NCI-H345 treated with DMSO at 0.1 percent for 48 hours (cell line): ENCODE measurements at regions not wholly inside any gene's neighbourhood (a gene's known extent, or its start where the extent isn't known, plus 50 kb on each side); places are given as distances from the start of the nearest gene placed in this dataset.

Experiments
- DNase-seq: peaks from one replicate; lab custom pipeline; 2025; ENCODE audit not compliant: unreplicated experiment; lab: John Stamatoyannopoulos, UW

DNA sequence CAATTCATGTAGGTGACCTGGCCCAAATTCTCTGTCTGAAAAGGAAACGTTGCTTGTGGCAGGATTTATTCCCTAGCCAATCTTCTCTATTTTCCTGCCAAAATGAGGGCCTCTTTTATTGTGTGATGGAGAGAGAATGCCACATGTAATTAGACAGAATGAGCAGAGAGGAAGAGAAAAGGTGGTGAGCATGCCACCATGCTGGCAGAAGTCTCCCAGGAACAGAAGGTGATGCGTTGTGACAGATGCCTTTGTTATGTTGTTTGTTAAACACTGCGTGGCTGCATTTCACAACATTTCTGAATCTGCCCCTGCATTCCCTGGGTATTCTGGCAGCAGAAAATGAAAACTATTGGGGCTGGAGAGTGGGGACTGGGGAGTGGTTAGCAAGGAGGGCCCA, 577.6 kb downstream of the TLR4 start:
- no peak for DNase-seq

- no peak for DNase-seq
Observed at GRCh38 chr9:118283488-118283887, 579.3 kb downstream of the TLR4 start.

DNA sequence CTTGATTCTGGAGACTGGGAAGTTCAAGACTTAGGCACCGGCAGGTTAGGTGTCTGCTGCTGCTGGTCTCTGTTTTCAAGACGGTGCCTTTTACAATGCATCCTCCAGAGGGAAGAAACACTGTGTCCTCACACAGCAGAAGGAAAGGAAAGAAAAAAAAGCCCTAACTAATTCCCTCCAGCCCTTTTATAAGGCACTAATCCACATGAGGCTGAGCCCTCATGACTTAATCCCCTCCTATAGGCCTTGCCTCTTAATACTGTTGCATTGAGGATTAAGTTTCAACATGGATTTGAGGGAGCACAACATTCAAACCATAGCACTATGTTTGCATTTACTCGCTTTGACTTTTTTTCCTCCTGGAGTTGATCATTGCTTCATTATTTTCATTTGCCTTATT, 585.9 kb downstream of the TLR4 start:
- no peak for DNase-seq

DNA sequence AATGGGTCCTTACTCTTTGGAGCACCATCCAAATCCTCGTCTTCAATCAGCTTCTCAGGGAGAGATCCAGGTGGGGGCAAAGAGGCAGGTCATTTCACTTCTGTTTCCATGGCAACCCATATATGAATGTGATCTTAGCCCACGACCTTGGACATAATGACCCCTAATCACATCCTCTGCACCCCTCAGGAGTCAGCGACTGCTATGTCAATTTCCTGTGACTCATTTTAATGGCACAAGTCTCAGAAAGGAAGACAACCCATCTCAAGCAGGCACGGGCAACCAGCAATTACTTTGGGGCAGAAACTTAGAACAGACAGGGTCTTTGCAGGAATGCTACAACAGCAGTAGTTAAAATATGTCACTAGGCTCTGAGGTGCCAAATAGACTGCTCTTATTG, 591.2 kb downstream of the TLR4 start:
- no peak for DNase-seq

DNA sequence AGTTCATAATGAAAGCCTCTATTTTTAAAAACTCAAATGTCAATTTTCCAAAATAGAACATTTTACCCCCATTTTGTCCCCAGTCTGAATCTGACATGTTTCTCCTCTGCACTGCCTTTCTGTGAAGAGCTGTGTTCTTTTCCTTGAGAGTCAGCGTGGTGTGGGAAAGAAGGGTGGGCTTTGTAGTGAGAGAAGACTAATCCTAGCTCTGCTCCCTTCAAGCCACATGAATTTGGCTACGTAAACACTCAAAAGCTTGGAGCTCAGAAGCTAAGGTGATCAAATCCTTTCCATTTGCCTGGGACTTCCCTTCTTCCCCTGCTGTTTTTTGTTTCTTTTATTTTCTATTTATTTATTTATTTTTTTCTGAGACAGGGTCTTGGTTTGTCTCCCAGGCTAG, 598.5 kb downstream of the TLR4 start:
- DNase-seq: no peak

- no peak for DNase-seq
Observed at GRCh38 chr9:118303216-118303615, 599.0 kb downstream of the TLR4 start.

- no peak for DNase-seq
Observed at GRCh38 chr9:118305331-118305730, 601.1 kb downstream of the TLR4 start.

GRCh38 chr9:118306801-118307200, 602.6 kb downstream of the TLR4 start:
- DNase-seq: no peak

DNA sequence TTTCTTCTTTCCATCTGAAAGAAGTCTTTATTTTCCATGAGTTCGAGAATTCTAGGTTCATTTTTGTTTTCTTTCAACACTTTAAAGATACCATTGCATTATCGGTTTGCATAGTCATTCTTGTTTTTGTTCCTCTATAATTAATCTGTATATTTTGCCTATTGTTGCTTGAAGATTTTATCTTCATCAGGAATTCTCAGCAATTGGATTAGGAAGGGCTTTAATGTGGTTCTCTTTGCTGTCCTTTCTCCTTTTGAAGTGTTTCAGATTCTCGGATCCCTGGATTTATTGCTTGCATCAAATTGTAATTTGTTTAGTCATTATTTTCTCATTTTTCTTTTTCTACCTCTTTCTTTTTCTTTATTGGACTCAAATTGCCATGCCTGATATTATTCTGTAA, 609.8 kb downstream of the TLR4 start:
- no peak for DNase-seq

GRCh38 chr9:118316831-118317343, 612.7 kb downstream of the TLR4 start:
- no peak for DNase-seq

DNA sequence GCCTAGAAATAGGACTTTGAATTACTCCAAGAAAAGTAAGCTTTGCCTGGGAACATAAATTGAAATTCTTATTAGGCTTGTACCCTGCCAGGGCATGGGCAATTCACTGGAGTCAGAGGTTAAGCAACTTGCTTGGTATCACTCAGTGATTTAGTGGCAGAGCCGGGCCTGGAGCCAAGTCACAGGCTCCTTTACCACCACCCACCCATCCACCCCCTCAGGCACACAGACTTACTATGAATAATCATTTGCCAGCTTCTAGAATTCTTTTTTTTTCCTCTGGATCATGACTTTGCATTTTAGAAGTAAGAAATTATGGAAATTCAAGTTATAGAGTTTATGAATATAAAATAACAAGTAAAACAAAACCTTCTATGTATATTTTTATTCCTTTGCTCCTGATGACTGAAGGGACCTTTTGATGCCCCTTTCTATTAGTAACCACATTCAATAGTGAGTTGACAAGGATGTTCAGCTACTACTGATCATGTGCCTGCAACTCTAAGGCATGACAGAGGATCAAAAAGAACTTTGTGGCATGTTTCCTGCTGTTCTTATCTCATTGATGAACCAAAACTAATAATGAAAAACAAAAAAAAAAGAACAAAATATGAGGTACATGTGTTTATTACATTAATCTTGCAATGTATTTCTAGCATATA, 614.7 kb downstream of the TLR4 start:
- no peak for DNase-seq

- no peak for DNase-seq
Observed at GRCh38 chr9:118321788-118322187, 617.6 kb downstream of the TLR4 start.

GRCh38 chr9:118324706-118325105, 620.5 kb downstream of the TLR4 start:
- DNase-seq: no peak

GRCh38 chr9:118325757-118326156, 621.6 kb downstream of the TLR4 start:
- DNase-seq: no peak

DNA sequence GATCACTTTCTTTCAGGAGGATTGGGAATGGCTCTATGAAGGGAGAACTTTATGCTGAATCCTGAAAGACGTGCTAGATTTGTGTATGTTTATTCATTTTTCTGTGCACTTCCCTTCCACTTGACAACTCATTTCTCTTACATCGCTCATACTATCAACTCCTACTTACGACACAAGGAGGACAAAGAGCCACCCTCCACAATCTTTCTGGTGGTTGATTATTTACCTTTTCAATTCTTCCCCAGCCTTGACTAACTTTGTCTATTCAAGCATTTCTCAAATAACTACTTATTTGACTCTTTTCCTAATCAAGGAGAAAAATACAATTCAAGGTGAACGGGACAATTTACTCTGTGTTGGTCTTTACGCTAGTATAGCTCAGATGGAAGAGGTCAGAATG, 622.1 kb downstream of the TLR4 start:
- no peak for DNase-seq

DNA sequence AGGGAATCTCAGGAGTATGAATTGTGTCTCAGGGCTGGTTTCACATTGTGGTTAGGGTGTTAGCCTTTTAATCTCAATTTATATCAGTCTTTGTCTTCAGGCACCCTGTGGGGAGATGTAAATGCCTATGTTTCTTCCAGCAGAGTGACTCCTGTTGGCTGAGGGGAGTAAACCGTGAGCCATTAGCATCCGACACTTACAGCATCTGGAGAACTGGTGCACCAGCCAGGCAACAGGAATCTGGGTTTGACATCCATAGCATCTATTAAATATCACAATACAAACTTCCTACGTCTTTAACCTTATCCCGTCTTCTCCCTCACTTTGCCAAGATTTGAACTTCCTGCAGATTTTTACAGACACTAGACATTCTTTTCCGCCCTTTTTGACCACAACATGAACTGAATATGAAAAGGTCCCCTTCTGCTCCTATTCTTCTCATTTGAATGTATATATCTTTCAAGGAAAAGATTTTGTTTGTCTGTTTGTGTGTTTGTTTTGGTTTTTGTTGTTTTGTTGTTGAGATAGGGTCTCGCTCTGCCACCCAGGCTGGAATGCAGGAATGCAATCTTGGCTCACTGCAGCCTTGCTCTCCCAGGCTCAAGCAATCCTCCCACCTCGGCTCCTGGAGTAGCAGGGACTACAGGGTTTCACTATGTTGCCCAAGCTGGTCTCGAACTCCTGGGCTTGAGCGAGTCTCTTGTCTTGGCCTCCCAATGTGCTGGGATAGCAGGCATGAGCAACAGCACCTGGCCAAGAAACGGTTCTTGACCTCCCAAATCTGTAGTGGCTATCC, 626.2 kb downstream of the TLR4 start:
- DNase-seq: no peak

- DNase-seq: no peak
Observed at GRCh38 chr9:118331622-118332045, 627.4 kb downstream of the TLR4 start.

- DNase-seq: no peak
Observed at GRCh38 chr9:118336250-118336942, 632.2 kb downstream of the TLR4 start.

DNA sequence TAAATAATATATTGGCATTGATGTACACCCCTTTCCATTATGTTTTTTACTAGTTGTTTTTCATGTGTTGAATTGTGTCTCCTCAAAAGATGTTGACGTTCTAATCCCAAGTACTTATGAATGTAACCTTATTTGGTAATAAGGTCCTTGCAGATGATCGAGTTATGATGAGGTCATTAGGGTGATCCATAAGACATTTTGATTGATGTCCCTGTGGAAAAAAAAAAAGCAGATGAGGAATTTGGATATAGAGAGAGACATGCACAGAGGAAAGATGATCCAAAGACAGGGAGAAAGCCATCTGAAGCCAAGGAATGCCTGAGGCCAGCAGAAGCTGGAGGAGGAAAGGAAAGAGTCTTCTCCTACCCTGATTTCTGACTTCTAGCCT, 632.7 kb downstream of the TLR4 start:
- no peak for DNase-seq

- no peak for DNase-seq
Observed at GRCh38 chr9:118360036-118360435, 655.8 kb downstream of the TLR4 start.

GRCh38 chr9:118362123-118362522, 657.9 kb downstream of the TLR4 start:
- DNase-seq: no peak

GRCh38 chr9:118362596-118362995, 658.4 kb downstream of the TLR4 start:
- no peak for DNase-seq
